PC-3 (cell line): ENCODE measurements at regions not wholly inside any gene's neighbourhood (a gene's known extent, or its start where the extent isn't known, plus 50 kb on each side); places are given as distances from the start of the nearest gene placed in this dataset.

Source experiments
- CTCF ChIP-seq: fragments of 300-600 bp; sonication (generic); conservative IDR thresholded peaks from 2 replicates; pipeline ENCODE4 v1.5.1; 2017; ENCODE audit warnings: antibody characterized with exemption, low read depth, mild to moderate bottlenecking, low read length
- EZH2phosphoT487 ChIP-seq: fragments of 300-600 bp; sonication (generic); IDR thresholded peaks from 2 replicates; pipeline ENCODE4 v1.6.1; 2018; ENCODE audit warnings: mild to moderate bottlenecking, antibody characterized with exemption, low read length, borderline replicate concordance

- TF ChIP-seq CTCF (no peak), EZH2phosphoT487 (no peak)
Observed at GRCh38 chr6:82780334-82780733, 285.3 kb downstream of the UBE3D start.
